Liver (tissue), 7 donors: ENCODE measurements at regions not wholly inside any gene's neighbourhood (a gene's known extent, or its start where the extent isn't known, plus 50 kb on each side); places are given as distances from the start of the nearest gene placed in this dataset.
"Not testable (repeated sequence)": the region's sequence is repeated elsewhere in the genome, so short reads cannot be mapped to it uniquely, and the experiment has no call there.

Experiments used
- DNase-seq: peaks from one replicate; pipeline ENCODE4 v3.0.0-alpha.2; 2017; ENCODE audit warnings: low spot score
- H3K27ac ChIP-seq, 2 donors: one replicate each; pipeline ENCODE4 v1.7.0; 2013; ENCODE audit warnings: inconsistent platforms in 2 of 2, low read length in 2 of 2, control low read depth in 1 of 2, low read depth in 1 of 2, mild to moderate bottlenecking in 1 of 2
- H3K27me3 ChIP-seq, 4 donors: one replicate each; pipeline versions ENCODE4 v1.6.1 to v1.7.0; 2013; ENCODE audit warnings: low read length in 3 of 4, inconsistent platforms in 1 of 4, mild to moderate bottlenecking in 1 of 4, moderate library complexity in 1 of 4; ENCODE audit not compliant: control insufficient read depth in 4 of 4, insufficient read depth in 4 of 4
- H3K36me3 ChIP-seq, 4 donors: one replicate each; pipeline versions ENCODE4 v1.6.1 to v1.7.0; 2013; ENCODE audit warnings: low read length in 3 of 4, mild to moderate bottlenecking in 3 of 4, low read depth in 1 of 4, moderate library complexity in 1 of 4; ENCODE audit not compliant: control insufficient read depth in 4 of 4, insufficient read depth in 3 of 4
- H3K4me1 ChIP-seq, 4 donors: one replicate each; pipeline versions ENCODE4 v1.6.1 to v1.7.0; 2013; ENCODE audit warnings: low read length in 3 of 4, mild to moderate bottlenecking in 3 of 4, moderate library complexity in 1 of 4; ENCODE audit not compliant: control insufficient read depth in 4 of 4, insufficient read depth in 4 of 4
- H3K4me3 ChIP-seq, 3 donors: one replicate each; pipeline versions ENCODE4 v1.6.1 to v1.7.0; 2013; ENCODE audit warnings: low read length in 3 of 3, control low read depth in 1 of 3, low read depth in 1 of 3, mild to moderate bottlenecking in 1 of 3
- H3K9ac ChIP-seq, 2 donors: one replicate each; pipeline ENCODE4 v1.7.0; 2013; ENCODE audit warnings: low read length in 2 of 2, mild to moderate bottlenecking in 2 of 2, moderate library complexity in 2 of 2, control low read depth in 1 of 2, low read depth in 1 of 2
- H3K9me3 ChIP-seq, 4 donors: one replicate each; pipeline versions ENCODE4 v1.6.1 to v1.7.0; 2013; ENCODE audit warnings: low read length in 3 of 4; ENCODE audit not compliant: control insufficient read depth in 4 of 4
- FOXA1 ChIP-seq: IDR thresholded peaks from 2 replicates; pipeline ENCODE4 v1.6.1; 2016; ENCODE audit warnings: antibody characterized with exemption
- FOXA2 ChIP-seq: IDR thresholded peaks from 2 replicates; pipeline ENCODE4 v1.6.1; 2016; ENCODE audit warnings: antibody characterized with exemption
- GABPA ChIP-seq, 2 donors: IDR thresholded peaks in 1 of 2; conservative IDR thresholded peaks in 1 of 2; 2 replicates each; pipeline ENCODE4 v1.6.1; 2016; ENCODE audit warnings: antibody characterized with exemption in 2 of 2, mild to moderate bottlenecking in 1 of 2, moderate library complexity in 1 of 2
- HNF4A ChIP-seq, 2 donors: conservative IDR thresholded peaks; 2 replicates each; pipeline ENCODE4 v1.6.1; 2016; ENCODE audit warnings: antibody characterized with exemption in 2 of 2, mild to moderate bottlenecking in 2 of 2
- HNF4G ChIP-seq: IDR thresholded peaks from 2 replicates; pipeline ENCODE4 v1.6.1; 2016; ENCODE audit warnings: antibody characterized with exemption
- JUND ChIP-seq, 2 donors: IDR thresholded peaks; 2 replicates each; pipeline ENCODE4 v1.6.1; 2016; ENCODE audit warnings: antibody characterized with exemption in 2 of 2
- NR2F2 ChIP-seq: IDR thresholded peaks from 2 replicates; pipeline ENCODE4 v1.6.1; 2016; ENCODE audit warnings: antibody characterized with exemption
- RAD21 ChIP-seq, 2 donors: IDR thresholded peaks; 2 replicates each; pipeline ENCODE4 v1.6.1; 2016; ENCODE audit warnings: antibody characterized with exemption in 2 of 2, mild to moderate bottlenecking in 2 of 2
- REST ChIP-seq: IDR thresholded peaks from 2 replicates; pipeline ENCODE4 v1.6.1; 2016; ENCODE audit warnings: antibody characterized with exemption, mild to moderate bottlenecking
- RXRA ChIP-seq, 2 donors: IDR thresholded peaks; 2 replicates each; pipeline ENCODE4 v1.6.1; 2017 to 2018; ENCODE audit warnings: antibody characterized with exemption in 2 of 2, mild to moderate bottlenecking in 1 of 2
- SP1 ChIP-seq: IDR thresholded peaks from 2 replicates; pipeline ENCODE4 v1.6.1; 2018; ENCODE audit warnings: antibody characterized with exemption, mild to moderate bottlenecking
- TAF1 ChIP-seq: conservative IDR thresholded peaks from 2 replicates; pipeline ENCODE4 v1.6.1; 2016; ENCODE audit warnings: antibody characterized with exemption, mild to moderate bottlenecking
- YY1 ChIP-seq: IDR thresholded peaks from 2 replicates; pipeline ENCODE4 v1.6.1; 2016; ENCODE audit warnings: antibody characterized with exemption, mild to moderate bottlenecking
- ZBTB33 ChIP-seq: IDR thresholded peaks from 2 replicates; pipeline ENCODE4 v1.6.1; 2016; ENCODE audit warnings: antibody characterized with exemption
- WGBS: extraction: QIAGEN DNeasy Blood & Tissue Kit; methylation state at CpG from one replicate; pipeline ENCODE4 v1.1.7; 2013; 5-methylcytosine and 5-hydroxymethylcytosine counted together
- TF ChIP-seq, protein P1 (sequence below): IDR thresholded peaks from 2 replicates; pipeline ENCODE4 v1.6.1; 2016; ENCODE audit warnings: antibody characterized with exemption
- donor health status: healthy.
- donor health status: healthy.
- donor health status: healthy.
- donor health status: healthy.

DNA sequence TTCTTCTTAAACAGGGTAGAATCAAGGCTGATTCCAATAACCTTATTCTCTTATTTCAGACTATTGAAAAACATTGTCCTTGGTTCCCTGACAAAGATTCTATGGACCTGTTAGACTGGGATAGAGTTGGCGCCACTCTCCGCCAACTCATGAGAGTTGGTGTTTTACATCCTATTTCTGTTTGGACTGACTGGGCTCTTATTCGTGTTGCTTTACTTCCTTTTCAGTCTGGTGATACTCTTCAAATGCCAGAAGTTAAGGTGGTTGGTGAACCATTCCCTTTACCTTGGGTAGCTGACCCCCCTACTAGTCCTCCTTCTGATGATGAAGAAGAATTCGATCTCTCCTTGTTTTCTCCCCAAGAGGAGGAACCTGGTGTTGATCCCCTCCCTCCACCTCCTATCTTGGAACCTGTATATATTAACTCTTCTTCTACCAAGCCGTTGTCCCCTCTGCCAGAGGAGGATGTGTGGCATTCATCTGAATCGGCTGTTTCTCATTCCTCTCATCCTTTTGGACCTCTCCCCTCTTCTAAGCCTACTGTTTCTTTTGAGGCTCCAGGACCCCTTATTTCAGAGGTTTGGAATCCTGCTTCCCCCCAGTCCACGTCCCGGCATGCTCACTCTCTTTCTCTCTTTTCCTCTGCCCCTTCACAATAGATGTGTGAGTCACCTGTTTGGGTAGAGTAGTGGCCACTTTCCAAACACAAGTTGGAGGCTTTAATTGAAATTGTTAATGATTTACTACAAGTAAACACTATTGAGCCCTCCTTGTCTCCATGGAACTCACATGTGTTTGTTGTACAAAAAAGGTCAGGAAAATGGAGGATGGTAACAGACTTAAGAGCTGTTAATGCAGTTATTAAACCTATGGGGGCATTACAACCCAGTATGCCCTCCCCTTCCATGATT is 585.7 kb downstream of the NSUN3 start:
- H3K27me3 ChIP-seq, H3K9me3 ChIP-seq, H3K9ac ChIP-seq, DNase-seq, H3K36me3 ChIP-seq, H3K27ac ChIP-seq: not testable (repeated sequence)
- peak; percentile 91 for TF ChIP-seq YY1
- peak in 1 of 2 donors; percentile 16 for TF ChIP-seq RAD21 (IDR thresholded peaks at IDR 0.05)
- peak; percentile 75 to 78 for TF ChIP-seq JUND (IDR thresholded peaks at IDR 0.05)
- TF ChIP-seq FOXA2, result peak; percentile 83
- TF ChIP-seq SP1, result peak; percentile 56
- TF ChIP-seq, protein P1, sequence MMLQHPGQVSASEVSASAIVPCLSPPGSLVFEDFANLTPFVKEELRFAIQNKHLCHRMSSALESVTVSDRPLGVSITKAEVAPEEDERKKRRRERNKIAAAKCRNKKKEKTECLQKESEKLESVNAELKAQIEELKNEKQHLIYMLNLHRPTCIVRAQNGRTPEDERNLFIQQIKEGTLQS, result peak; percentile 25
- peak; percentile 65 for TF ChIP-seq FOXA1
- TF ChIP-seq RXRA (IDR thresholded peaks at IDR 0.05), result peak in 1 of 2 donors; percentile 48
- peak; percentile 14 for TF ChIP-seq REST
- TF ChIP-seq HNF4A (conservative IDR thresholded peaks at IDR 0.05), result peak in 1 of 2 donors; percentile 23
- peaks cover 0 to 16% (median 5%) of the 10 kb centered on the region in 4 donors for H3K4me1 ChIP-seq
- WGBS, result 60% methylated on average over 8 of the region's 8 CpGs
- H3K4me3 ChIP-seq, result peak overlapping the region in 1 of 3 donors; percentile 23

GRCh38 chr3:94654096-94654495 is 591.2 kb downstream of the NSUN3 start:
- 80% methylated on average over 2 of the region's 2 CpGs for WGBS
- Histone ChIP-seq H3K9me3 (no peaks in the 10 kb centered on the region), H3K36me3 (peaks cover 0 to 2% (median 0%) of the 10 kb centered on the region in 4 donors), H3K27me3 (no peaks in the 10 kb centered on the region), H3K27ac (no peak overlapping the region), H3K9ac (no peak overlapping the region), H3K4me3 (no peak overlapping the region), H3K4me1 (peaks cover 0 to 8% (median 2%) of the 10 kb centered on the region in 4 donors)
- no peak for TF ChIP-seq GABPA (IDR thresholded peaks at IDR 0.05 in 1 of 2, conservative IDR thresholded peaks at IDR 0.05 in 1 of 2)
- TF ChIP-seq SP1, result no peak
- TF ChIP-seq ZBTB33, result no peak
- TF ChIP-seq RAD21 (IDR thresholded peaks at IDR 0.05), result no peak
- TF ChIP-seq HNF4G, result no peak
- TF ChIP-seq HNF4A (conservative IDR thresholded peaks at IDR 0.05), result no peak
- TF ChIP-seq, protein P1, result no peak
- no peak for TF ChIP-seq TAF1
- TF ChIP-seq RXRA (IDR thresholded peaks at IDR 0.05), result no peak
- no peak for TF ChIP-seq NR2F2
- TF ChIP-seq YY1, result no peak
- TF ChIP-seq REST, result no peak
- no peak for TF ChIP-seq FOXA2
- no peak for TF ChIP-seq JUND (IDR thresholded peaks at IDR 0.05)
- DNase-seq, result no peak
